GM21381 (cell line): ENCODE measurements at regions not wholly inside any gene's neighbourhood (a gene's known extent, or its start where the extent isn't known, plus 50 kb on each side); places are given as distances from the start of the nearest gene placed in this dataset.

Experiments used
- ATAC-seq: cut with Tn5 transposase; IDR thresholded peaks from one replicate; pipeline ENCODE4 v1.9.1; 2021; ENCODE audit warnings: mild to moderate bottlenecking, moderate library complexity; ENCODE audit not compliant: unreplicated experiment

DNA sequence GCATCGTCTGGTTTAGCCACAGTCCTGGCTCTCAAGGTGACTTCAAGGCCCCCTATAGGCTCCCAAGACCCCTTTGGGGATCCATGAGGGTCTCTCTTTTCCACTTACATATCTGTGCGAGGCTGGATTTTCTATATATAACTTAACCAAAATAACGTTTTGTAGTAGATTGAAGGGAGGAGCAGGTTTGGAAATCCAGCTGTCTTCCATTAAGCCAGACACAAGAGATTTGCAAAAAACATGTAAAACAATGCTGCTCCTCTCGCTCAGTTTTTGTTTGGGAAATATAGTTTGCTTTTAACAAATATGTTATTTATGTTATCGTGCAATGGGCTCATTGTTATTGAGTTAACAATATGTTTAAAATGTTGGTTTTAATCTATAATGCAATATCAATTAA is 811.2 kb downstream of the TYW1 start:
- ATAC-seq, result no peak

DNA sequence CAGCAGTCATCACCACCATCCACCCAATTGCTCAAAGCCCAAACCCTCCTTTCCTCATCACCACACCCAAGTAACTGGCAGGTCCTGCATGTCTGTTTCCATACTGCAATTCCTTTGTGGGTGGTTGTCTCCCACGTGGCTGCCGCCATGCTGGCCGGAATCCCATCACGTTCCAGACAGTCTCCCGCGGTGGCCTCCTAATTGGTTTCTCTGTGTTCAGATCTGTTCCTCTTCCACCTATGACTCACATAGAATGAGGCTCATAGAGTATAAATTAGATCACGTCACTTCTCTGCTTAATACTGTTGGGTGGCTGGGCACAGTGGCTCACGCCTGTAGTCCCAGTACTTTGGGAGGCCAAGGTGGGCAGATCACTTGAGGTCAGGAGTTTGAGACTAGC is 813.0 kb downstream of the TYW1 start:
- ATAC-seq, result no peak

GRCh38 chr7:67813621-67814292 is 817.1 kb downstream of the TYW1 start:
- ATAC-seq, result no peak

DNA sequence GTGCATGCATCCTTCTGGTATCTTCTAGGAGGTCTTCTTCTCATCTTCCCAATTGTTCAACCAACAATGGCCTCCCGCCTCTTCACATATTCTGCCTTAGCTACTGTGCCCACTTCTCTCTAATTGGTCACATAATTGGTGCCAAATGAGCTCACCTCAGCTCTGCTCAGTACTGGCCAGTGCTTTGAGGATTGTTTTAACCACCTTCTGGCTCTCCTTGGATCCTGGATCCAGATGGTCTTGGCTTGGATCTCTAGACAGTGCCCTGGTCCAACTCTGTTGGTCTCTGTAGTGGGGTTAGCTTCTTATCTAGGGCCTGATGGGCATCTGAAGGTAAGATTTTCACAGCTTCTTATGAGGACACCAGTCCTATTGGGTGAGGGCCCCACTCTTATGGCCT is 820.8 kb downstream of the TYW1 start:
- no peak for ATAC-seq

DNA sequence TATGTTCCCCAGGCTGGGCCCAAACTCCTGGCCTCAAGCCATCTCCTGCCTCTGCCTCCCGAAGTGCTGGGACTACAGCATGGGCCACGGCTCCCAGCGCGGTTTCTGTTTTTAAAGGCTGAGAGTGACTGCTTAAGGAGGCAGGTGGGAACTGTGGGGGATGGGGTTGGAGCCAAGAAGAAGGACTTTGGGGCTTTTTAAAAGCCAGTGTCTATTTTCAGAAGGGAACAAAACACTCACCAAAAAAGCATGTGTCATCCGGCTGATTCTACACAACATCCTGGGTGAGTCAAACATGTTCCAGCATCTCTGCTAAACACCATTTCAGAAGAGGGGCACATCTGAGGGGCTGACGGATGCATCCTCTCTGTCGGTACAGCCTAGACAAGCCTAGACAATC is 824.5 kb downstream of the TYW1 start:
- no peak for ATAC-seq

- no peak for ATAC-seq
Measured at GRCh38 chr7:67823345-67823744, 826.7 kb downstream of the TYW1 start.

GRCh38 chr7:67825356-67825755 is 828.7 kb downstream of the TYW1 start:
- ATAC-seq, result no peak

DNA sequence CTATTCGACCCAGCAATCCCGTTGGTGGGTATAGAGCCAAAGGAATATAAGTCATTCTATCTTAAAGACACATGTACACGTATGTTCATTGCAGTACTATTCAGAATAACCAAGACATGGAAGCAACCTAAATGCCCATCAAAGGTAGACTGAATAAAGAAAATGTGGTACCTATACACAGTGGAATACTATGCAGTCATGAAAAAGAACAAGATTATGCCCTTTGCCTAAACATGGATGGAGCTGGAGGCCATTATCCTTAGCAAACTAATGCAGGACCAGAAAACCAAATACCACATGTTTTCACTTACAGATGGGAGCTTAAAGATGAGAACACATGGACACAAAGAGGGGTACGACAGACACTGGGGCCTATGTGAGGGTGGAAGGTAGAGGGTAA is 845.3 kb downstream of the TYW1 start:
- ATAC-seq, result no peak

- no peak for ATAC-seq
Measured at GRCh38 chr7:67842571-67842970, 845.9 kb downstream of the TYW1 start.

DNA sequence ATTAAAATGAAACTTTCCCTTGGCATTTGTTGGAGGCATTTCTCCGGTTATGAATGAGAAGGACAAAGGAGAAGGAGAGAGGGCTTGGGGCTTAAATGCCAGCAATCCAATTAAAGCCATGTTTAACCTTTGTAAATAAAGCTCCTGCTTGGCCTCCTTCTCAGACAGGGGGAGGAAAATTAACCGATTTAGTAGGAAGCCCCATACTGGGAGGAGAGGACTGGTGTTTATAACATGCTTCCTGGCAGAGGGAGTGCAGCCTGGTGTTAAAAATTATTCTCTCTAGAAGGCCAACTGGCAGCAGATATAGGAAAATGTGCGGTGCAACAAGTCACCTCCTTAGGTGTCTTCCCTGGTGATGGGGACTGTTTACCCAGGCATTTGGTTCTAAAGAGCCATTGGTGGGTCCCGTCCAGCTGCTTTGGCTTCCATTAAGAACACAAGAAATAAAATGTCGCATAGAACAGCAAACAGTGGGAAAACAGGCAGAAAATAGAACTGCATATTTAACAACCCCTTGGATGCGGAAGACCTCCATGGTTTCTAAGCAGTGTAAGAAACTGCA is 846.5 kb downstream of the TYW1 start:
- ATAC-seq, result no peak

DNA sequence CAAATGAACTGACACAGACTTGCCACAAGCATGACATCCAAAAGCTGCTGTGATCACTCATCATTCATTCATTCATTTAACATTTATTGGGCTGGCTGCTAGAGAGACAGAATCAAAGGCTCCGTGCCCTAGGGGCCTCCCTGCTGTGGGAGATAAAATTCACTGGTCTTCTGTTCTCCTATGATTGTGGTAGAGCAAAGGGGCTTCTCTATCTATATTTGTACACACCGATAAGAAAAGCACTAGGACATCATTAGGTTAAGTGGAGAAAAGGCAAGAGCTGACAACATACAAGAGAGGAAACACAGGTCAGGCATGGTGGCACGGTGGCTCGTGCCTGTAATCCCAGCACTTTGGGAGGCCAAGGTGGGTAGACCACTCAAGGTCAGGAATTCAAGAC is 847.0 kb downstream of the TYW1 start:
- ATAC-seq, result no peak

GRCh38 chr7:67847092-67847787 is 850.6 kb downstream of the TYW1 start:
- no peak for ATAC-seq

DNA sequence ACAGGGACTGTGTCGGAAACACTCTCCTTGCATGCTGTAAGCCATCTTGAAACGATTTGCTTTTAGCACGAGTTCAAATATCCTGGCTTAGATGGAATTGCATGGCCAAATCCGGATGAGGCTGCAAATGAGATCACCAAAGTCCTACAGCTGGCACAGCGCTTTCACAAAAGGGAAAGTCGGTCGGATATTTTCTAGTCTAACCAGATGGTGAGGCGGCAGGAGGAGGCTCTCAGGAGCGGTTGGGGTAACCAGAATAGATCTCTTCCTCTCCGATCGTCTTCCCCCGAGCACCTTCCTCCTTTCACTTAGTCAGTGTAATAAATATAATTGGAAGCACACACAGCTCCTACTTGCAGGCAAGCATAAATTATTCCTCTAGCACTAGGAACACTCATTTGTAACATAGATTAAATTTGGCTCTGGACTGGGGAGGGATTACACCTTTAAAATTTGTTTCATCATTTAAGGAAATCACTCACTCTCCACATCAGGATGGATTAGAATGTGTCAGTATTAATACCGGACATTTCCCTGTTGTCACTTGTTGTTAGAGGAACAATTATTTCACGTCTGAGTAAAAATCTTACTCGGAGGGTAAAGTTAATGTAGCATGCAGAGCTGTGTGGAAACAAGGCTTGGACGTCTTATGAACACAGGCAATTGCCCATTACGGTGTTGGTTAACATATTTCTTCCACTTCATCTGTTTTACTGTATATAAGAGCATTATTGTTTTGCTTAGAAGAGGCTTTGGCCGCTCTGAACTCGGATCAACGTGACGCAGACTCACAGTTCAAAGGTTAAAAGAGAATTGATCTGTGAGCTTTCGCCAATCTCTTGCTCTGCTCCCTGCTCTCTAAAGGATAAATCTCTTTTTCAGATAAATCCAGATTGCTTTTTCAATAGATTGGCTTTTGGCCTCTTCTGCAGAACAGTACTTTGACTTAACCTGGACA is 857.9 kb downstream of the TYW1 start:
- ATAC-seq, result no peak

DNA sequence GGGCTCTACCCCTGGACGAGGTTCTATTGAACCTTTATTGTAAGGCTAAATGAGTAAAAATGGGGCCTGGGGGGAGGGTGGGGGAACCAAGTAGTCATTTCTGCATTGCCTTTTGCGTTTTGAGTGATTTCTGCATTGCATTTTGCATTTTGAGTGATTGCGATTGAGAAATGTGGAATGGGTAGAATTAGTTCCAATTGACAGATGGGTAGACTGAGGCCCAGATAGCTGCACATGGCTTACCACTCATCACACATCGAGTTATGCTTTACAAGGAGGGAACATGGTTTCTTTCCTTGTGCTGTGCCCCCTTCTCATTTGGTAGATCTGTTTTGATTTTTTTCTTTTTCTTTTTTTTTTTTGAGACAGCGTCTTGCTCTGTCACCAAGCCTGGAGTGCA is 858.7 kb downstream of the TYW1 start:
- ATAC-seq, result no peak

- no peak for ATAC-seq
Measured at GRCh38 chr7:67856046-67856445, 859.4 kb downstream of the TYW1 start.

- ATAC-seq, result no peak
Measured at GRCh38 chr7:67857698-67858097, 861.1 kb downstream of the TYW1 start.

- no peak for ATAC-seq
Measured at GRCh38 chr7:67858931-67859330, 862.3 kb downstream of the TYW1 start.

GRCh38 chr7:67863911-67864310 is 867.3 kb downstream of the TYW1 start:
- ATAC-seq, result no peak

DNA sequence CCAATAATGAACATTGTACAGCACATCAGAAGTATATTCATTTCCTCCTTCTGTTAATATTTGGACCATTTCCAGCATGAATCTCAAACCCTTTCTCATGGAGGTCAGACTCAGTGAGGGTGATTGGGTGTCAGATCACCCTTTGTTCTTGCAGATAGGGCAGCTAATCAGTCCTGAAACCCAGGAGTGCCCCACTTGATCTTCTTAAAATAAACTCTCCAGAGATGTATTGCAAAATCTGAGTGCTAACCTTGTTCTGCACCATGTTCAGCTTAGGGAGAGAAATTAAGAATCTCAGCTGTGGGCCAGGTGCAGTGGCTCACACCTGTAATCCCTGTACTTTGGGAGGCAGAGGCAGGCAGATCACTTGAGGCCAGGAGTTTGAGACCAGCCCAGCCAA is 869.4 kb downstream of the TYW1 start:
- ATAC-seq, result no peak

DNA sequence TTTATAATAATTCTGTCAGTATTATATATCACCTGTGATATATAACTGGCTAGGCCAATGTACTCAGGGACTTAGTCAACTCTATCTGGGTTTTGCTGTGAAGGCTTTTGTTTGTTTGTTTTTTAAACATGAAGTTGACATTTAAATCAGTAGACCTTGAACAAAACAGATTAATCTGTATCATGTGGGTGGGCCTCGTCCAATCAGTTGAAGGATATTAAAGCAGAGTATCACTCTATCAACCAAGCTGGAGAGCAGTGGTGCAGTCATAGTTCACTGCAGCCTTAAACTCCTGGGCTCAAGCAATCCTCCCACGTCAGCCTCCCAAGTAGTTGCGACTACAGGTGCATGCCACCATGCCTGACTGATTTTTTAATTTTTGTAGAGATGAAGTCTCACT is 870.2 kb downstream of the TYW1 start:
- no peak for ATAC-seq

- ATAC-seq, result no peak
Measured at GRCh38 chr7:67870396-67870795, 873.8 kb downstream of the TYW1 start.
